HepG2 (cell line): ENCODE measurements at regions not wholly inside any gene's neighbourhood (a gene's known extent, or its start where the extent isn't known, plus 50 kb on each side); places are given as distances from the start of the nearest gene placed in this dataset.

Source experiments
- ATAC-seq: fragments of 200-7000 bp; cut with Tn5 transposase; 3 replicates; pipeline ENCODE4 v1.9.1; 2020; ENCODE audit warnings: mild to moderate bottlenecking, moderate library complexity
- BruUV-seq: library from RNA; stranded (reverse); fragments of 400-500 nt; replicated peaks from 2 replicates; lab custom pipeline; 2021; lab: Mats Ljungman, UMichigan
- CTCF ChIA-PET: fragments of 300-600 bp; formaldehyde crosslinking; extraction: SDS; loops from one replicate; lab custom pipeline; 2021; ENCODE audit warnings: low total read pairs, inconsistent platforms, low intra/inter-chr PET ratio; lab: Yijun Ruan, JAX
- POLR2A ChIA-PET: fragments of 350-600 bp; sonication (Branson Sonifier 250); formaldehyde crosslinking; loops from one replicate; lab custom pipeline; 2020; ENCODE audit warnings: antibody characterized with exemption, inconsistent platforms; lab: Yijun Ruan, JAX
- DNase-seq: peaks from one replicate; pipeline ENCODE4 v3.0.0-alpha.2; 2015; ENCODE audit warnings: low spot score
- FAIRE-seq: peaks from 3 replicates; lab custom pipeline; 2011; peaks lifted over from hg19 to GRCh38; lab: Jason Lieb, UNC
- H2AFZ ChIP-seq: one replicate; pipeline ENCODE4 v1.6.1; 2011; ENCODE audit warnings: low read length, inconsistent platforms
- H3K27ac ChIP-seq: fragments of 300-600 bp; 3 replicates; pipeline ENCODE4 v1.8.0; 2011; ENCODE audit warnings: mixed run types, mild to moderate bottlenecking, mixed read lengths, low read length, inconsistent platforms; ENCODE audit not compliant: insufficient read depth; ENCODE audit errors: extremely low read length
- H3K27me3 ChIP-seq, 2 experiments: fragments of 200-600 bp in 1 of 2; 2 replicates in 1 of 2; 3 replicates in 1 of 2; pipeline versions ENCODE4 v1.6.0 to v1.8.0; 2011; ENCODE audit warnings: low read length in 2 of 2, mild to moderate bottlenecking in 2 of 2, moderate library complexity in 2 of 2, inconsistent platforms in 1 of 2; ENCODE audit not compliant: insufficient read depth in 2 of 2, control insufficient read depth in 1 of 2
- H3K36me3 ChIP-seq, 2 experiments: fragments of 200-600 bp in 1 of 2; replicated peaks in 1 of 2; 2 replicates in 1 of 2; 3 replicates in 1 of 2; pipeline versions ENCODE4 v1.5.1 to v1.8.0; 2011; ENCODE audit warnings: low read length in 2 of 2, inconsistent platforms in 1 of 2; ENCODE audit not compliant: insufficient read depth in 2 of 2, control insufficient read depth in 1 of 2
- H3K4me1 ChIP-seq: 2 replicates; pipeline ENCODE4 v1.5.1; 2012; ENCODE audit warnings: low read length, inconsistent platforms; ENCODE audit not compliant: insufficient read depth
- H3K4me2 ChIP-seq: 2 replicates; pipeline ENCODE4 v1.6.0; 2011; ENCODE audit warnings: low read depth, low read length, inconsistent platforms
- H3K4me3 ChIP-seq, 3 experiments: fragments of 200-600 bp in 1 of 3; sonication (generic), shearing (Covaris generic) in 1 of 3; replicated peaks in 1 of 3; 2 replicates each; pipeline ENCODE4 v1.5.1; 2011 to 2016; ENCODE audit warnings: low read length in 3 of 3, inconsistent platforms in 2 of 3, low read depth in 2 of 3, mild to moderate bottlenecking in 2 of 3, control low read depth in 1 of 3, mixed read lengths in 1 of 3; ENCODE audit not compliant: insufficient read depth in 1 of 3
- H3K79me2 ChIP-seq: one replicate; pipeline ENCODE4 v1.6.1; 2011; ENCODE audit warnings: low read length, inconsistent platforms; ENCODE audit not compliant: insufficient read depth
- H3K9ac ChIP-seq: 2 replicates; pipeline ENCODE4 v1.6.0; 2011; ENCODE audit warnings: mild to moderate bottlenecking, low read depth, low read length, inconsistent platforms; ENCODE audit not compliant: insufficient read depth
- H3K9me3 ChIP-seq: 2 replicates; pipeline ENCODE4 v1.5.1; 2012; ENCODE audit warnings: mild to moderate bottlenecking, low read length
- H4K20me1 ChIP-seq: 2 replicates; pipeline ENCODE4 v1.6.0; 2011; ENCODE audit warnings: inconsistent platforms, mild to moderate bottlenecking, low read length, moderate library complexity; ENCODE audit not compliant: insufficient read depth
- AGO1 ChIP-seq: fragments of 200-400 bp; formaldehyde crosslinking; IDR thresholded peaks from 2 replicates; pipeline ENCODE4 v1.6.1; 2017; ENCODE audit warnings: mild to moderate bottlenecking, low read depth, low read length, moderate library complexity; ENCODE audit not compliant: poor library complexity, severe bottlenecking
- ATF7 ChIP-seq, 2 experiments: fragments of 450-650 bp in 1 of 2; sonication (generic) in 1 of 2; formaldehyde crosslinking in 1 of 2; IDR thresholded peaks; 2 replicates each; pipeline versions ENCODE4 v1.4.0 to v1.6.1; 2016 to 2020; ENCODE audit warnings: antibody characterized with exemption in 1 of 2, mild to moderate bottlenecking in 1 of 2, missing genetic modification reagents in 1 of 2
- BCL6 ChIP-seq: IDR thresholded peaks from 2 replicates; pipeline ENCODE4 v1.6.1; 2016; ENCODE audit warnings: missing genetic modification reagents, missing compliant biosample characterization
- CEBPB ChIP-seq: IDR thresholded peaks from 2 replicates; pipeline ENCODE4 v1.6.1; 2011; ENCODE audit warnings: low read depth, low read length, improper control_type of control experiment, borderline replicate concordance
- CEBPG ChIP-seq: IDR thresholded peaks from 2 replicates; pipeline ENCODE4 v1.6.1; 2016
- CREB1 ChIP-seq, 2 experiments: fragments of 450-650 bp in 1 of 2; IDR thresholded peaks; 2 replicates each; pipeline ENCODE4 v1.6.1; 2016 to 2017; ENCODE audit warnings: control low read depth in 1 of 2, mild to moderate bottlenecking in 1 of 2, missing compliant biosample characterization in 1 of 2, missing genetic modification characterization in 1 of 2
- EHMT2 ChIP-seq: fragments of 200-600 bp; sonication (generic); IDR thresholded peaks from 2 replicates; pipeline ENCODE4 v1.7.0; 2017; ENCODE audit warnings: antibody characterized with exemption, low read depth, low read length, borderline replicate concordance
- FOXP1 ChIP-seq, 2 experiments: fragments of 450-650 bp in 1 of 2; IDR thresholded peaks; 2 replicates each; pipeline ENCODE4 v1.6.1; 2017 to 2018; ENCODE audit warnings: antibody characterized with exemption in 1 of 2
- HMG20B ChIP-seq: conservative IDR thresholded peaks from 2 replicates; pipeline ENCODE4 v1.6.1; 2016; ENCODE audit warnings: missing genetic modification reagents, missing compliant biosample characterization
- NKX3-1 ChIP-seq: sonication (generic); formaldehyde crosslinking; IDR thresholded peaks from 2 replicates; pipeline ENCODE4 v1.5.0; 2020; ENCODE audit warnings: missing genetic modification reagents
- ONECUT2 ChIP-seq: sonication (generic); formaldehyde crosslinking; IDR thresholded peaks from 2 replicates; pipeline ENCODE4 v1.4.0; 2020; ENCODE audit warnings: missing genetic modification reagents
- SKI ChIP-seq: fragments of 450-650 bp; IDR thresholded peaks from one replicate; pipeline ENCODE4 v1.6.1; 2018; ENCODE audit warnings: mild to moderate bottlenecking; ENCODE audit not compliant: partially characterized antibody
- SOX6 ChIP-seq, 2 experiments: fragments of 450-650 bp in 1 of 2; sonication (generic) in 1 of 2; formaldehyde crosslinking in 1 of 2; IDR thresholded peaks; 2 replicates each; pipeline versions ENCODE4 v1.4.0 to v1.6.1; 2017 to 2020; ENCODE audit warnings: antibody characterized with exemption in 1 of 2, mild to moderate bottlenecking in 1 of 2, missing genetic modification reagents in 1 of 2
- XBP1 ChIP-seq: sonication (generic); formaldehyde crosslinking; IDR thresholded peaks from 2 replicates; pipeline ENCODE4 v1.5.0; 2020; ENCODE audit warnings: missing genetic modification reagents
- ZBTB21 ChIP-seq: sonication (generic); formaldehyde crosslinking; IDR thresholded peaks from 2 replicates; pipeline ENCODE4 v1.4.0; 2020; ENCODE audit warnings: missing genetic modification reagents
- ZFP90 ChIP-seq: sonication (generic); formaldehyde crosslinking; IDR thresholded peaks from 2 replicates; pipeline ENCODE4 v1.8.0; 2022; ENCODE audit warnings: missing genetic modification reagents, mild to moderate bottlenecking, inconsistent platforms, borderline replicate concordance
- ZNF331 ChIP-seq: sonication (generic); formaldehyde crosslinking; IDR thresholded peaks from 2 replicates; pipeline ENCODE4 v1.4.0; 2020; ENCODE audit warnings: missing genetic modification reagents
- ZNF713 ChIP-seq: sonication (generic); formaldehyde crosslinking; IDR thresholded peaks from 2 replicates; pipeline ENCODE4 v1.4.0; 2020; ENCODE audit warnings: mild to moderate bottlenecking, missing genetic modification reagents
- ZNF816 ChIP-seq: sonication (generic); formaldehyde crosslinking; IDR thresholded peaks from 2 replicates; pipeline ENCODE4 v1.8.0; 2022; ENCODE audit warnings: missing genetic modification reagents, mild to moderate bottlenecking, borderline replicate concordance
- WGBS: methylation state at CpG from one replicate; pipeline ENCODE4 v1.1.6; 2017; ENCODE audit warnings: low lambda C conversion rate; 5-methylcytosine and 5-hydroxymethylcytosine counted together
- in situ Hi-C: cut with HindIII; loops from 2 replicates; pipeline ENCODE4 v1.10.0; 2017; ENCODE audit warnings: low pct_unique_long_range_greater_than_20kb; ENCODE audit not compliant: extremely low pct_ligation_motif_present
- intact Hi-C: fragments of 100-400 bp; cut with micrococcal nuclease; formaldehyde crosslinking; loops from one replicate; pipeline ENCODE4 v1.10.0; 2022; ENCODE audit not compliant: unreplicated experiment
- TF ChIP-seq, protein P1 (sequence below): sonication (generic); formaldehyde crosslinking; IDR thresholded peaks from 2 replicates; pipeline ENCODE4 v1.4.0; 2020; ENCODE audit warnings: low read depth, missing genetic modification reagents

DNA sequence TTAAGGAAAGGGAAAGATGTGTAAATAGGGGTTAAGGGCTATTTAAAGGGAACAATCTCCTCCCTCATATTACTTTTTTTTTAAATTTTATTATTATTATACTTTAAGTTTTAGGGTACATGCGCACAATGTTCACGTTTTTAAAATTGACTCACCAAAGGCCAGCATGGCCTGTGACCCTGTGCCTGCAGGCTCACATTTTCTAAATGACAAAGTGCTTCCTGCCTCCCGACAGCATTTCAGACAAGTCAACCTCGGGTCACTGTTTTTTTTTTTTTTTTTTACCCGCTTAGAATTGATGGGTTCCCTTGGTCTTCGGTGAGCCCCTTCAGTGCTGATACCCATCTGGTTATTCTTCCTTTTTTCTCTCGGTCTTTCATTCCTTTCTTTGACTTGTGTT is 70.4 kb upstream of the SCAF4 start (continued):
- TF ChIP-seq, protein P1, sequence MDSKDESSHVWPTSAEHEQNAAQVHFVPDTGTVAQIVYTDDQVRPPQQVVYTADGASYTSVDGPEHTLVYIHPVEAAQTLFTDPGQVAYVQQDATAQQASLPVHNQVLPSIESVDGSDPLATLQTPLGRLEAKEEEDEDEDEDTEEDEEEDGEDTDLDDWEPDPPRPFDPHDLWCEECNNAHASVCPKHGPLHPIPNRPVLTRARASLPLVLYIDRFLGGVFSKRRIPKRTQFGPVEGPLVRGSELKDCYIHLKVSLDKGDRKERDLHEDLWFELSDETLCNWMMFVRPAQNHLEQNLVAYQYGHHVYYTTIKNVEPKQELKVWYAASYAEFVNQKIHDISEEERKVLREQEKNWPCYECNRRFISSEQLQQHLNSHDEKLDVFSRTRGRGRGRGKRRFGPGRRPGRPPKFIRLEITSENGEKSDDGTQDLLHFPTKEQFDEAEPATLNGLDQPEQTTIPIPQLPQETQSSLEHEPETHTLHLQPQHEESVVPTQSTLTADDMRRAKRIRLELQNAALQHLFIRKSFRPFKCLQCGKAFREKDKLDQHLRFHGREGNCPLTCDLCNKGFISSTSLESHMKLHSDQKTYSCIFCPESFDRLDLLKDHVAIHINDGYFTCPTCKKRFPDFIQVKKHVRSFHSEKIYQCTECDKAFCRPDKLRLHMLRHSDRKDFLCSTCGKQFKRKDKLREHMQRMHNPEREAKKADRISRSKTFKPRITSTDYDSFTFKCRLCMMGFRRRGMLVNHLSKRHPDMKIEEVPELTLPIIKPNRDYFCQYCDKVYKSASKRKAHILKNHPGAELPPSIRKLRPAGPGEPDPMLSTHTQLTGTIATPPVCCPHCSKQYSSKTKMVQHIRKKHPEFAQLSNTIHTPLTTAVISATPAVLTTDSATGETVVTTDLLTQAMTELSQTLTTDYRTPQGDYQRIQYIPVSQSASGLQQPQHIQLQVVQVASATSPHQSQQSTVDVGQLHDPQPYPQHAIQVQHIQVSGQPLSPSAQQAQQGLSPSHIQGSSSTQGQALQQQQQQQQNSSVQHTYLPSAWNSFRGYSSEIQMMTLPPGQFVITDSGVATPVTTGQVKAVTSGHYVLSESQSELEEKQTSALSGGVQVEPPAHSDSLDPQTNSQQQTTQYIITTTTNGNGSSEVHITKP (CRISPR knock-in tag) = no peak
- TF ChIP-seq XBP1 (CRISPR knock-in tag) = no peak
- TF ChIP-seq ZFP90 (CRISPR knock-in tag) = no peak
- no peak for TF ChIP-seq ZNF816 (CRISPR knock-in tag)
- TF ChIP-seq HMG20B (CRISPR knock-in tag) = no peak
- TF ChIP-seq EHMT2 = no peak

DNA sequence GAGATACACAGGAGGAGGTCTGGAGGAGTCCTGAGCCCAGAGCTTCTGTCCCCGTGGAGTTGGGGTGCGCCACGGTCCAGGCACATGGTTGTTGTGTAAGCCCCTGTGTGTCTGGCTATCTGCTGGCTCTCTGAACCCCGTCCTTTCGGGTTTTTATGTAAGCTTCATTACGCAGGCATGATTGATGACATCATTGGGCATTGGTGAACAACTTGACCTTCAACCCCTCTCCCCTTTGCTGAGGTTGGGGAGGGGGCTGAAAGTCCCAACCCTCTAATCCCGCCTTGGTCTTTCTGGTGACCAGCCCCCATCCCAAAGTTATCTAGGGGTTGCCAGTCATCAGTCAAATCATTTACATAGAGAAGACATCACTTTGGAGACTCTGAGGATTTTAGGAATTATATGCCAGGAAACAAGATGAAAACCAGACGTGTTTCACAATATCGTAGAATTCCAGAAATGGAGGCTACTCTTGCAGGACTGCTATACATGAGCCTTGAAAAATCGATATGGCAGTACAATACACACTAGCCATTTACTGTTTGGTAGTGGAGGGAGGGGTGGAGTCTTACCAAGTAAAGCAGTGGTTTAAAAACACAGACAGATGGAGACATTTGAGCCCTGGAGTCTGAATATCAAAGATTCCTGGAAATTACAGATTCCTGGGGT is 69.8 kb upstream of the SCAF4 start:
- no TSS peak for BruUV-seq
- 24% methylated on average over 10 of the region's 10 CpGs for WGBS
- H3K36me3 ChIP-seq = no peaks in the 10 kb centered on the region
- TF ChIP-seq AGO1 (no peak), ONECUT2 (CRISPR knock-in tag) (peak; percentile 92), CREB1 (IDR thresholded peaks at IDR 0.05) (peak; percentile 27), CREB1 (CRISPR knock-in tag; IDR thresholded peaks at IDR 0.05) (no peak), CEBPB (peak; percentile 58; the same call in 1 of the 2 replicates), SKI (no peak), SOX6 (IDR thresholded peaks at IDR 0.05) (no peak), SOX6 (CRISPR knock-in tag; IDR thresholded peaks at IDR 0.05) (peak; percentile 29; the same call in 1 of the 2 replicates), ZBTB21 (CRISPR knock-in tag) (peak; percentile 27; the same call in 1 of the 2 replicates), CEBPG (CRISPR knock-in tag) (peak; percentile 35; the same call in 1 of the 2 replicates), BCL6 (CRISPR knock-in tag) (peak; percentile 70), NKX3-1 (no peak), FOXP1 (IDR thresholded peaks at IDR 0.05) (no peak), FOXP1 (CRISPR knock-in tag; IDR thresholded peaks at IDR 0.05) (peak; percentile 9; the same call in 1 of the 2 replicates), ATF7 (IDR thresholded peaks at IDR 0.05) (peak; percentile 67), ATF7 (CRISPR knock-in tag; IDR thresholded peaks at IDR 0.05) (no peak), ZNF713 (CRISPR knock-in tag) (no peak), ZNF331 (0 out of 2 replicates have a peak, but pooled peaks have one; percentile 25)

More for the DNA sequence above, 69.8 kb upstream of the SCAF4 start:
- Histone ChIP-seq H2AFZ (no peak overlapping the region), H3K4me3 (no peak overlapping the region), H3K27ac (no peak overlapping the region), H4K20me1 (no peaks in the 10 kb centered on the region), H3K4me1 (peaks cover 8% of the 10 kb centered on the region; the same call in 1 of the 2 replicates), H3K27me3 (peaks cover 0 to 7% of the 10 kb centered on the region in 2 experiments; a peak in 1 of 5 replicates), H3K79me2 (no peaks in the 10 kb centered on the region), H3K9me3 (no peaks in the 10 kb centered on the region), H3K9ac (no peak overlapping the region), H3K4me2 (no peak overlapping the region)
- intact Hi-C loops (no loop called here), in situ Hi-C loops (no loop called here)
- no peak for FAIRE-seq
- POLR2A ChIA-PET = no interaction called here
- peak; percentile 92 for ATAC-seq
- CTCF ChIA-PET = no interaction called here
- DNase-seq = peak; percentile 39
